Right atrium auricular region (tissue), 2 donors: ENCODE measurements at regions not wholly inside any gene's neighbourhood (a gene's known extent, or its start where the extent isn't known, plus 50 kb on each side); places are given as distances from the start of the nearest gene placed in this dataset.

Experiments used
- DNase-seq: peaks from one replicate; pipeline ENCODE4 v3.0.0-alpha.2; 2019; ENCODE audit warnings: low spot score
- H3K27ac ChIP-seq, 2 donors: fragments of 200-600 bp; sonication (generic); 1 replicate in 1 of 2; 2 replicates in 1 of 2; pipeline ENCODE4 v1.5.1; 2016 to 2019
- H3K27me3 ChIP-seq, 2 donors: fragments of 200-600 bp; sonication (generic); one replicate each; pipeline versions ENCODE4 v1.5.1 to v1.6.0; 2017 to 2019
- H3K36me3 ChIP-seq: fragments of 200-600 bp; sonication (generic); one replicate; pipeline ENCODE4 v1.5.1; 2016
- H3K4me1 ChIP-seq, 2 donors: fragments of 200-600 bp; sonication (generic); one replicate each; pipeline versions ENCODE4 v1.5.1 to v1.6.0; 2017 to 2019
- H3K4me3 ChIP-seq, 2 donors: fragments of 200-600 bp; sonication (generic); 1 replicate in 1 of 2; 2 replicates in 1 of 2; pipeline ENCODE4 v1.5.1; 2017 to 2019; ENCODE audit warnings: mild to moderate bottlenecking in 1 of 2, moderate library complexity in 1 of 2
- H3K9me3 ChIP-seq, 2 donors: fragments of 200-600 bp; sonication (generic); one replicate each; pipeline ENCODE4 v1.5.1; 2019
- CTCF ChIP-seq, 2 donors: fragments of 200-600 bp; sonication (generic); IDR thresholded peaks; one replicate each; pipeline ENCODE4 v1.5.1; 2019; ENCODE audit warnings: antibody characterized with exemption in 2 of 2

DNA sequence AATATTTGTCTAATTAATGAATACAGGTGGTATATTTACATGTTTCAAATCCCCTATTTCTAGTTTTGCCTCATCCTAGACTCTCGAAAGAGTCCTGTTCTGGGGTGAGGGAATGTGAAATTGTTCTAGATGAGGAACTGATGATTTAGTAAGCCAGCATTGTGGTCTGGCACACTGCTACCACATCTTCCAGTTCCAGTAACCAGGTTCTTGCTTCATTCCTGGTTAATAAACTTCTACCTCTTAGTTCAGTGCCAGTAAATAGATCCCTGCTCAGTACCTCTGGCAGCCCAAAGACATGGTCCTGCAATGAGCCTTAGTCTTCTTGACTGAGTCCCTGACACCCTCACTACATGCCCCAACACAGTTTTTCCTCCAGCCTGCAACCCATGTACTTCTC, 207.7 kb downstream of the SREK1 start:
- no peaks in the 10 kb centered on the region for H3K27me3 ChIP-seq
- DNase-seq: no peak
- H3K4me3 ChIP-seq: no peak overlapping the region
- peaks cover 14% of the 10 kb centered on the region for H3K36me3 ChIP-seq
- peaks cover 0 to 12% of the 10 kb centered on the region in 2 donors for H3K4me1 ChIP-seq
- no peak for TF ChIP-seq CTCF (IDR thresholded peaks at IDR 0.05)
- no peaks in the 10 kb centered on the region for H3K9me3 ChIP-seq
- peak overlapping the region; percentile 33 to 85 for H3K27ac ChIP-seq

GRCh38 chr5:66353186-66353585, 209.1 kb downstream of the SREK1 start:
- H3K27ac ChIP-seq: peak overlapping the region in 1 of 2 donors; percentile 85
- peaks cover 14% of the 10 kb centered on the region for H3K36me3 ChIP-seq
- H3K4me1 ChIP-seq: peaks cover 0 to 16% of the 10 kb centered on the region in 2 donors
- H3K4me3 ChIP-seq: no peak overlapping the region
- DNase-seq: no peak
- TF ChIP-seq CTCF (IDR thresholded peaks at IDR 0.05): no peak
- no peaks in the 10 kb centered on the region for H3K9me3 ChIP-seq
- no peaks in the 10 kb centered on the region for H3K27me3 ChIP-seq

DNA sequence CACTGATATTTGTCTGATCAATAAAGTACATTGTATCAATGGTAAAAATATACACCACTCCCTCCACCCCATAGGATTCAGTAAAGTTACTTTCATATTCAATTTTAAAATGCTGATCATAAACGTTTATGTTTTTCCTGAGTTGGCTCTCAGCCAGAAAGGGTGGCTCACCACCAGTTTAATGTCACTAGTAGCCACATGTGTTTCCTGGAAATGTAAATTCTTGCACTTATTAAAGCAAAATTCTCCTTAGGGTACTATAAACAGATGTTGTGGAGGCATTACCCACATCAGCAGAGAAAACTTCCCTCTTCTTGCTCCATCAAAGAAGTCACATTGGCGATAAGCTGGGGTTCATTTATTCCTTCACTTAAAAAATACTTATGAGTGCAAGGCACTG, 210.3 kb downstream of the SREK1 start:
- peak overlapping the region in 1 of 2 donors; percentile 85 for H3K27ac ChIP-seq

DNA sequence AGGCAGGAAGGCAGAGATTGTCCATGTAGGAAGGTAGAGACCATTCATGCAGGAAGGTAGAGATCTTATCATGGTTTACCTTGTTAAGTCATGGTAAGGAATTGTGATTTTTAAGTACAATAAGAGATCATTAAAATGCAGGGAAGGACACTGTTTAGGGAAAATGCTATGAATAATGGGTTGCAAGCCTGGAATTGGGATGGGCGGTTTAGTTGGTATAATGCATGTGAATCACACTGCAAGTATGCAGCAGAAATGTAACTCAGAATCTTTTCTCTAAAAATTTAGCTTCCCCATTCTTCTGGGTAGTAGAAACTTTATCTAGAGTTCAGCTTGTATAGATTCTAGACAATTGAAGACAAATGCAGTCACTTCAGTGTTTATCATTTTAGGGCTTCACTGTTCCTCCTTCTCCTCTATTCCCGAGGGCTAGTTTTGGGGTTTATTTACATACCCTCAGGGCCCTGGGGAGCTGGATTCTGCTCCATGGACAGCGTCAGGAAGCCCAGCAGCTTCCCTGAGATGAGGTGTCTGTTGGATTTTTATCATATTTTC, 212.0 kb downstream of the SREK1 start:
- H3K27ac ChIP-seq: peak overlapping the region; percentile 74 to 85
- no peaks in the 10 kb centered on the region for H3K9me3 ChIP-seq
- H3K27me3 ChIP-seq: no peaks in the 10 kb centered on the region
- DNase-seq: no peak
- H3K4me1 ChIP-seq: peaks cover 0 to 16% of the 10 kb centered on the region in 2 donors
- peaks cover 16% of the 10 kb centered on the region for H3K36me3 ChIP-seq
- no peak overlapping the region for H3K4me3 ChIP-seq
- TF ChIP-seq CTCF (IDR thresholded peaks at IDR 0.05): no peak

More for the DNA sequence above, 210.3 kb downstream of the SREK1 start:
- no peaks in the 10 kb centered on the region for H3K27me3 ChIP-seq
- H3K36me3 ChIP-seq: peaks cover 24% of the 10 kb centered on the region
- H3K4me1 ChIP-seq: peaks cover 0 to 11% of the 10 kb centered on the region in 2 donors
- no peak overlapping the region for H3K4me3 ChIP-seq
- H3K9me3 ChIP-seq: no peaks in the 10 kb centered on the region
- TF ChIP-seq CTCF (IDR thresholded peaks at IDR 0.05): no peak
- no peak for DNase-seq

- no peak for TF ChIP-seq CTCF (IDR thresholded peaks at IDR 0.05)
- H3K27ac ChIP-seq: peak overlapping the region; percentile 63 to 85
- H3K4me3 ChIP-seq: no peak overlapping the region
- H3K4me1 ChIP-seq: peaks cover 0 to 36% of the 10 kb centered on the region in 2 donors
- peaks cover 11% of the 10 kb centered on the region for H3K36me3 ChIP-seq
- no peaks in the 10 kb centered on the region for H3K27me3 ChIP-seq
- no peak for DNase-seq
- no peaks in the 10 kb centered on the region for H3K9me3 ChIP-seq
Observed at GRCh38 chr5:66358741-66359140, 214.6 kb downstream of the SREK1 start.

DNA sequence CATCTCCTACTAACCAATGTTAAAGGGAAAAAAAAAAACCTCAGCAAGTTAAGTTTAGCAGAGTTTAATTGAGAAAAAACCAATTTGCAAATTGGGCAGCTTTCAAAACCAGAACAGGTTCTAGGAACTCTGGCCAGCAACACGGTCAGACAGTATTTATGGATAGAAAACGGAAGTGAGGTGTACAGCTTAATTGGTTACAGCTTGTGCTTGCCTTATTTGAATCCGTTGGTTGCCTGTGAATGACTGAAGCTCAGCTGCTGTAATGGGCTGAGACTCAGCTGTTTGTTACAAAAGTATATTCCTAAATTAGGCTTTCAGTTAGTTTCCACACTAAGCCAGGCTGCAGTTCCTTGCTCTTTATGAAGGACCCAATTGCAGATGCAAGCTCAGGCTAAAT, 217.0 kb downstream of the SREK1 start:
- Histone ChIP-seq H3K27me3 (no peaks in the 10 kb centered on the region), H3K4me3 (no peak overlapping the region), H3K27ac (peak overlapping the region; percentile 63 to 85), H3K9me3 (no peaks in the 10 kb centered on the region), H3K36me3 (peaks cover 11% of the 10 kb centered on the region), H3K4me1 (peaks cover 0 to 44% of the 10 kb centered on the region in 2 donors)
- TF ChIP-seq CTCF (IDR thresholded peaks at IDR 0.05): no peak
- no peak for DNase-seq
